H1 (cell line): ENCODE measurements at regions not wholly inside any gene's neighbourhood (a gene's known extent, or its start where the extent isn't known, plus 50 kb on each side); places are given as distances from the start of the nearest gene placed in this dataset.

Experiments
- CBX5 ChIP-seq: fragments of 300-800, 300-1000 bp; sonication (generic); IDR thresholded peaks from 2 replicates; pipeline ENCODE4 v1.7.1; 2016; ENCODE audit warnings: antibody characterized with exemption, low read length, low read depth
- CTCF ChIP-seq, 3 experiments: IDR thresholded peaks; 1 replicate in 2 of 3; 2 replicates in 1 of 3; pipeline versions ENCODE4 v1.5.1 to v1.6.1; 2011; ENCODE audit warnings: low read length in 3 of 3, mild to moderate bottlenecking in 3 of 3, inconsistent platforms in 2 of 3, low read depth in 1 of 3, moderate library complexity in 1 of 3; ENCODE audit not compliant: insufficient read depth in 1 of 3; ENCODE audit errors: control extremely low read depth in 1 of 3
- EGR1 ChIP-seq: IDR thresholded peaks from 2 replicates; pipeline ENCODE4 v1.6.1; 2011; ENCODE audit warnings: low read depth, low read length, borderline replicate concordance
- POU5F1 ChIP-seq: IDR thresholded peaks from 2 replicates; pipeline ENCODE4 v1.6.1; 2011; ENCODE audit warnings: low read depth, mild to moderate bottlenecking, low read length, moderate library complexity
- RBBP5 ChIP-seq: IDR thresholded peaks from 2 replicates; pipeline ENCODE4 v1.7.1; 2012; ENCODE audit warnings: low read depth, mild to moderate bottlenecking, inconsistent platforms, low read length, moderate library complexity, borderline replicate concordance
- SIN3A ChIP-seq, 2 experiments: IDR thresholded peaks in 1 of 2; conservative IDR thresholded peaks in 1 of 2; 2 replicates each; pipeline ENCODE4 v1.6.1; 2011 to 2012; ENCODE audit warnings: low read length in 2 of 2, improper control_type of control experiment in 1 of 2, low read depth in 1 of 2, mild to moderate bottlenecking in 1 of 2
- TAF1 ChIP-seq: IDR thresholded peaks from 2 replicates; pipeline ENCODE4 v1.6.1; 2011; ENCODE audit warnings: mild to moderate bottlenecking, low read depth, low read length
- USF2 ChIP-seq: IDR thresholded peaks from 2 replicates; pipeline ENCODE4 v1.6.1; 2011; ENCODE audit warnings: low read length, improper control_type of control experiment

GRCh38 chr4:128582427-128582870 lies 227.1 kb upstream of the JADE1 start:
- TF ChIP-seq CTCF (IDR thresholded peaks at IDR 0.05; ENCODE audit: control extremely low read depth in 1 of 3, insufficient read depth in 1 of 3, low read depth in 1 of 3, low read length in 3 of 3) (no peak), EGR1 (no peak), TAF1 (no peak), USF2 (no peak), POU5F1 (no peak), SIN3A (conservative IDR thresholded peaks at IDR 0.05 in 1 of 2, IDR thresholded peaks at IDR 0.05 in 1 of 2; ENCODE audit: low read depth in 1 of 2, low read length in 2 of 2) (no peak), CBX5 (no peak), RBBP5 (no peak)
